OCI-M1 (cell line): ENCODE measurements at regions not wholly inside any gene's neighbourhood (a gene's known extent, or its start where the extent isn't known, plus 50 kb on each side); places are given as distances from the start of the nearest gene placed in this dataset.

Experiments
- DNase-seq: peaks from one replicate; lab custom pipeline; 2025; lab: John Stamatoyannopoulos, UW

DNA sequence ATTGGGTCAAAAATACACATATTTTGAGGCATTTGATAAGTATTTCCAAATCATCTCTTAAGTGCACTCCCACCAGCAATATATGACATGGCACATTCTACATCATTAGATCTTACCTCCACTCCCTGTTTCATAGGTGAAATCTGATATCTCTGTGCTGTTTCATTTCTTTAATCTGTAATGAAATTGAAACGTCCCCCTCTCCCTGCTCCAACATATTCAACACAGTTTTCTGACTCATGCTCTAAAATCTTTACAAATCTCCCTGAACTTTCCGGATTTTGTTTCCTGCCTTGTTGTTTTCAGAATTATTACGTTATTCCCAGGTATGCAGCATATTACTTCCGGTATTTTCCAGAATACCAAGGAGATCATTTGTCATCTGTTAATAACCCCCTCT, 66.1 kb upstream of the AKT3 start:
- DNase-seq, result no peak

GRCh38 chr1:243912347-243912746, 62.3 kb upstream of the AKT3 start:
- no peak for DNase-seq

DNA sequence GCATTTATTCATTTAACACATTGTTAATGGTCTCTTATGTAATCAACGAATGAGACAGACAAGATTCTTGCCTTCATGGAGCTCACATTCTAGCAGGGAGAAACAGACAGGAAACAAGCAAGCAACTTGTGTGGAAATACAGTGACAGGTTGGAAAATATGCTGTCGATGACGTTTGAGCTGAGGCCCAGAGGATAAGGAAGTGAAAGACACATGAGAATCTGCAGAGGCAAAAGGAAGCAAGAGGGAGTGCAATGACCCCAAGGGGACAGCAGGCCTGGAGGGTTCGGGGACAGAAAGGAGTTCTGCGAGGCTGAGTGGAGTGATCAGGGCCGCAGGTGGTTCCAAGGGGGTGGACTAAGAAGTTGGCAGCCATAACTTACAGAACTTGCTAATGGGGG, 60.6 kb upstream of the AKT3 start:
- no peak for DNase-seq

DNA sequence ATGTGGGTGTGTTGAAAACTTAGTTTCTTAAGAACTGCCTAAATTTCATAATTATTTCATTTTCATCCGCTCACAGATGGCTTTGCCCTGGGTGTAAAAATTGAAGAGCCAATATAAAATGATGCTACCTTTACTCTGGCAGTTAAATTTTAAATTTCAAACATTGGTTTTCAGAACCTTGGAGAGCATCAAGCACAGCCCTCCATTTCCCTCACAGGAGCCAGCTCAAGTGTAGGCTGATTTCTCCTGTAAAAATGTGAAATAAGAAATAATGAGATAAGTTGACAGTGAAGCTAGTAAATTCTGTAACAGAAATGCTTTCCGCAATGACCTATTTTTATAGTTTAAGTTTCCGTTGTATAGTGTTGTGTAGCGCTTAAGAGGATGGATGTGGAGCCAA, 53.9 kb upstream of the AKT3 start:
- DNase-seq, result no peak

GRCh38 chr1:243903041-243903440, 53.0 kb upstream of the AKT3 start:
- DNase-seq, result no peak

- DNase-seq, result no peak
Observed at GRCh38 chr1:243902100-243902499, 52.1 kb upstream of the AKT3 start.
